HG02763 (cell line): ENCODE measurements at regions not wholly inside any gene's neighbourhood (a gene's known extent, or its start where the extent isn't known, plus 50 kb on each side); places are given as distances from the start of the nearest gene placed in this dataset.
"Not testable (repeated sequence)": the region's sequence is repeated elsewhere in the genome, so short reads cannot be mapped to it uniquely, and the experiment has no call there.

ENCODE experiments used
- ATAC-seq: cut with Tn5 transposase; IDR thresholded peaks from one replicate; pipeline ENCODE4 v1.9.1; 2021; ENCODE audit warnings: mild to moderate bottlenecking, moderate library complexity; ENCODE audit not compliant: unreplicated experiment

DNA sequence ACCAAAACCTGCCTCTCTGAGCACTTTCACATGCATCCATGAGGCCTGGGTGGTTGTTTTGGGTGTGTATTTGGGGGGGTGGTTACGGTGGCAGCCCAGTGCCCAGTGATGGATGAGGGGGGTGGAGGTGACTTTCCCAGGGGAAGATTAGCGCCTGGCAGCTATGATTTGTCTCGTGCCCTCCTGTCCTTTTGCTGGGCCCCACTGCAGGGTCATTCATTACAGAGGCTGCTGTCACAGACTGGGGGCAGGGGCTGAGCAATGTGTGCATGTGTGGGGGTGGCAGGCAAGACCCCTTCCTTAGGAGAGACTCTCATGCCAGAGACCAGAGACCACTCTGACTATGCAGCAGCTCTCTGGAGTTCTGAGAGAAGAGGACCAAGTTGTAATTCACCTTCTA, 93.7 kb downstream of the MRM1 start:
- no peak for ATAC-seq

DNA sequence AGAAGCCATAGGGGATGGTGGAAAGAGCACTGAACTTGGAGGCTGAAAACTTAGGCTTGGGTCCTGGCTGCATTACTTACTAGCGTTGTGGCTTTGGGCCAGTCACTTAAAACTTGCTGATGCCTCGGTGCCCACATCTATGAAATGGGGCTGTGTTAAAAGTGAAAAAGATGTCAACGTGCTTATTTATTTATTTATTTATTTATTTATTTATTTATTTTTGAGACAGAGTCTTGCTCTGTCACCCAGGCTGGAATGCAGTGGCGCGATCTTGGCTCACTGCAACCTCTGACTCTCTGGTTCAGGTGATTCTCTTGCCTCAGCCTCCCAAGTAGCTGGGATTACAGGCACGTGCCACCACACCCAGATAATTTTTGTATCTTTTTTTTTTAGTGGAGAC, 94.3 kb downstream of the MRM1 start:
- ATAC-seq, result not testable (repeated sequence)

DNA sequence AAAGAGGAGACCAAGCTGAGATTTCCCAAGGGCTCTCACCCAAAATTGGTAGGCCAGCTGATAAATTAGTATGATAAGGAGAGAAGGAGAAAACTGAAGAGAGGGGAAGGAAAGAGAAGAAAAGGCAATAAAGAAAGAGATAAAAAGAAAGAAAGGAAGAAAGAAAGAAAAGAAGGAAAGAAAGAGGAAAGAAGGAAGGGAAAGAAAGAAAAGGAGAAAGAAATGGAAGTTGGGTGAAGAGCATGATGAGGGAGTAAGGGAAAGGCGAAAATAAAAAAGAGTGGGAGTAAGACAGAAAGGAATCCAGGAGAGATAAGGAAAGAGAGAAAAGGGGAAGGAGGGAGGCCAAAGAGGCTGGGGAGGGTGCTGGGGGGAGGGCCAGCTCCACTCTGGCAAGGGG, 95.4 kb downstream of the MRM1 start:
- no peak for ATAC-seq

DNA sequence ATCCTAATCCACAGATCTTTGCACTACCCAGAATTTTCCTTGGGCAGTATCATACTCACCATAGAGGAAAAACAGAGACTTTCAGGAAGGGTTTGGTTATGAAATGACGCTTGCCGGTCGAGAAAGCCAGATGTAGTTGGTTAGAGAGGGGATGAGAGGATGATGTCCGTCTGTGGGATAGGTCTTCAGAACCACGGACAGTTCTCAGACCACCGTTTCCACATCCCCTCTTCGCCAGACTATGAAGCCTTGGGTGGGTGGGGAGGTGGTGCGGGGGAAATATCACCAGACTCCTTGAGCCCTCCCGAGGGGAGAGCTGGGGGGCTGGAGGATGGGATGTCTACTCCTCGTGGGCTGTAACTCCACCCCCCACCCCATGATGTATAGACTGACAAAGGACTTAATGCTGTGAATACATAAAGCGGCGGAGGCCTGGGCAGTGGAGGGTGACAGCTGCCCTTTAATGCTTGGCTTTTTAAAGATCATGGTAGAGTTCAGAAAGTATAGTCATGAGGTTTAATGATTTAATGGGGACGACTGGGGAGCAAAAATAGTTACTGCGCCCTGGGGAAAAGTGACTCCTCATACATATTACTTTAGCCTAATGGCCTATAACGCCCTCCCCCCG, 96.6 kb downstream of the MRM1 start:
- ATAC-seq, result no peak

DNA sequence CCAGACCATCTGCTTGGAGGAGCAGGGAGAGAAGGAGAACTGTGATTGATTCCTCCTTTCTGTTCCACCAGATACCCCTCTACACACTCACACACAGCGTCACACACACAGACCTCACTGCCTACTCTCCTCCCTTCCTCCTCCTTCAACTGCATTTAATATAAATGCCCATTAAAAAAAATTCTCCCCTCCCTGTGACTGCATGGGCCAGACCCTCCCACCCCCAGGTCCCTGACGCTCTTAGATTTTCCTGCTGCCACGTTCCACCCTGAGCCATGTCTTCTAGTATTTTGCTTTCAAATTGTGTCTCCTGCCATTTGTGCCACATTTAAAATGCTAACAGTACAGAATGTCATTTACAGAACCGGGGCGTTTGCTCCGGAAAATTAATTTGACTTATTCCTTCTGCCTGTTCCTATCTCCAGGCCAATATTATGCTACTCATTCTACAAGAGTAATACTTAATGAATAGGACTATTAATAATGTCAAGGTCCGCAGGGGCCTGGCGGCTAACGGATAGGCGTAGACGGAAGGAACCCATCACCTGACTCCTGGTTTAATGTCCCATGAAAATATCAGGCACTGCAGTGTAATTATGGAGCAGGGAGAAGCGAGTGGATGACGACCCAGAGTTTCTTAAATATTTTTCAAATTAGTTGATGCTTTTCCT, 100.2 kb downstream of the MRM1 start:
- no peak for ATAC-seq

DNA sequence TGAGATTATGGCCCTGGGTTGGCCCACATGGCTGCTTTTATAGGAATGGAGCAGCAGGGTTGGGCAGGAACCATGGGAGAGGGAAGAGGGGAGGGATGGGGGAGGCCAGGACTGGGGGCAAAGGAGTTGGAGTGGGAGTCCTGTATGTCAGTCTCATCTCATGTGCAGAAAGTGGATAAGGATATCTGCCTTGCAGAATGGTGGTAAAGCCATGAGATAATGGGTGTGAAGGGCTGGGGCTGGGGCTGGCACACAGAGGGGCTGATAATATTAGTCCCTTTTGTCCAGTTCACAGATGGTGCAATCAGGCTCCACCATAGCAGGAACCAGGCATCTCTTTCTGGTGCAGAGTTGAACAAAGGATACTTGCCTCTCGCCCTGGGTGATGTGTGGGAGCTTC, 101.3 kb downstream of the MRM1 start:
- no peak for ATAC-seq

DNA sequence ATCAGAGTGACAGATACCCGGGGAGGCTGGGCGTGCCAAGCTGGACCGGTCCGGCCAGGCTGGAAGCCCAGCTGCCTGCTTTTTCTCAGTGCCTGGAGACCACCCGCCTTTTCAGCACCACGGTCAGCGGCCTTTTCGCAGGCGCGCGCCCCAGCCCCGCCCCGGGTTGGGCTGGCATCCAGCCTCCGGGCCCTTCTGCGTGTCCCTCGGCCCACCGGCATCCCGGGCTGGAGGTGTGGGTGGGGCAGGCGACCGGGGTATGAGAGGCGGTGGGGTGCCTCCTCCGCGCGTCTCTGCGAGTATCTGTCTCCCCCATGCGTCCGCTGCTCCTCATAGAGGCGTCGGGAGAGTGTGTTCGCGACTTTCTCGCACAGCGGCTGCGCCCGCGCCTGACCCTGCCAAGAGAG, 102.5 kb downstream of the MRM1 start:
- ATAC-seq, result no peak

DNA sequence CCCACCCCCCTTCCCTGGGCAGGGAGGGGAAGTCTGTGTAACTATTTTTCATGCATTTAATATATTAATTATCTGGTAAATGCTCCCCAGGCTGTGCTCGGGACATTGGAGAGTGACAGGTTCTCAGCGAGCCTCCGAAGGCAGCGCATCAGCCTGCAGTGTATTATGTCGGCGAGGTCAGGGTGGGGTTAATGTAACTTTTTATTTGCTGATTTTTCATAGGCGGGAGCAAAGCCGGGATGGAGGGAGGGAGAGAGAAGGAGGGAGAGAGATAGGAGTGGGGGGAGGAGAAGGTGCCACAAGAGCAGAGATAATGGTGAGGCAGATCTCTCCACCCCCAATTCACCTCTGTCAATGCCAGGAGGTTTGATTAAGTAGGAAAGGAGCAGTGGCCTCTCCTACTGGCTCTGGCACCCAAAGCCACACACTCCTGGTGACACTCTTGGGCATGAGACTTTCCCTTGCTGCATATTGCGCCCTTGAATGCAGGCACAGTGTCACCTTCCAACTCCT, 104.0 kb downstream of the MRM1 start:
- ATAC-seq, result no peak

DNA sequence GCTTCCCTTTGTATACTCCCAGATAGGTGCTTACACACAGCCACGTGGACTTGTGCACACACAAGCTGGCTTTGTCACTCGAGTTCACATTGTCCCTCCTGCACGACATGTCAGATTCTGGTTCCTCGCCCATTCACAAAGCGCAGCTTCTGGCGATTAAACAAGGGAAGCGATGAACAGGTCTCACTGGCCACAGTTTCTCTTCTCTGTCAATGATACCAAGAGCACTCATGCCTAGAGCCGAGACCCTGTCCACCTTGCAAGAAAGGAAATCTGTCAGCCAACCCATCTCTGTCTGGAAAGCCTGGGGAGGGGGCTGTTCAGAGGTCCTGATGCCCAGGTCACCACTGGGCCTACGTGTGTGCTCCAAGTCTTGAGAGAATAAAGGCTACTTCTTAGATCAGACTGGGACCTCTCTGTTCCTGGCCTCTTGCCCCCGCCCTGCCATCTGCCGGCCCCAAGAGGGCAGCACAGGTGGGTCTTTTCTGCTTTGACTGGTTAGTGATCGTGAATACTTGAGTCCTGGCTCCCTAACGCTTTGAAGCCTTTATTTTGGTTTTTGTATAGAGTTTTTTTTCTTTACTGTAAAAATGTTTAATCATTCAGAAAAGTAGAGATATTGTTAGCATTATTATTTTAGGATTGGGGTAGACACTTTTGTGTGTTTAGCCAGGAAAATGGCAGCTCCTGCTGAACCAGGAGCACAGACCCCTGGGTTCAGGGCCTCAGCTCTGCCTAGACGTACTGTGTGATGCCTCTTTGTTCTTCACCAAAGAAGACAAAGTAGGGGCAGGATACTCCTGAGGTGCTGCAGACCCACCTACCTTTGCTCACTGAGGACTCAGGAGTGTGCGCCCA, 104.7 kb downstream of the MRM1 start:
- no peak for ATAC-seq

DNA sequence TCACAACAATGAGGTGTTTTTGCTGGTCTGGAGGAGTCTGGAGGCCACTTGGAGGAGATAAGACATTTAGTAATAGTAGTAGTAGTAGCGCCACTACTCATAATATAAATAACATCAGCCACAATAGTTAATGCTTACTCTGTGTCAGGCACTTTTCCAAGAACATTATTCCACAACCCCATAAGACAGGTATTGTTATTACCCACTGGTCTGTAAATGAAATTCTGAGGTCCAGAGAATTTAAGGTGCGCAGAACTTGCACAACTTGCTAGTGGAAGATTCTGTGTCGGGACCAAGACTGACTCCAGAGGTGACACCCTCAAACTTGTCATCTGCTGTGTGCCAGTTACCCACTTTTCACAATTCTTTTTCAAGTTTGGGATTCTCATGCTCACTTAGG, 106.5 kb downstream of the MRM1 start:
- ATAC-seq, result no peak

DNA sequence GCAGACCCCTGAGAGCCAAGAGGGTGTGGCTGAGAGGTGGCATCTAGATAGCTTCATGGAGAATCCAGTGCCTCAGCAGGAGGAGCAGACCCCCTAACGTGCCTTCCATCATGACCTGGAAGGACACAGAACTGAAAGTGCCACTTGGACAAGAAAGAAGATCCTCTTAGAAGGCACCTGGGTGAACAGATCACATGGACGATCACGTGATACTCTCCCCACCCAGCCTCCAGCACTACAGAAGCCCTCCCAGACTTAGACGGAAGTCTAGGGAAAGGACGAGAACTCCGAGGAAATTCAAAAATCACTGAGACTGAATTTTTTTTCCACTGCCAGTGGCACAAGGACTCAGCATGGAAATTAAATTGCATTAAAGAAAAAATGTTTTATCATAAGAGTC, 113.4 kb downstream of the MRM1 start:
- no peak for ATAC-seq

DNA sequence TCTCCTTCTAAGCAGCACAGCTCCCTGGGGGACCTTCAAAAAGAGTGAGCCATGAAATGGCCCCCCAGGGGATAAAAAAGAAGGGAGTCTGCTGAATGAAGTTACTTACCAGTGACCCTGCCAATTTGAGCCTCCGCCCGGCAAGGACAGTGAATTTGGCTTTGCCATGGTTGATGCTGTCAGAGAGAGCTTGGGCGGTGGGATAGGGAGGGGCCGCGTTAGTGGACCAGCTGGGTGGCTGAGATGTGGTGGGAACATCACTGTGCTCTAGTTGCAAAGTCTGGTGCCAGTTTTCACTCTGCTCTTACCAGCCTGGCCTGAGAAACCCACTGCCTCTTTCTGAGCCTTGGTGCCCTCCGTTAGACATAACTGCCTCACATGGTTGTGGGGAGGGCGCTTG, 114.6 kb downstream of the MRM1 start:
- no peak for ATAC-seq

DNA sequence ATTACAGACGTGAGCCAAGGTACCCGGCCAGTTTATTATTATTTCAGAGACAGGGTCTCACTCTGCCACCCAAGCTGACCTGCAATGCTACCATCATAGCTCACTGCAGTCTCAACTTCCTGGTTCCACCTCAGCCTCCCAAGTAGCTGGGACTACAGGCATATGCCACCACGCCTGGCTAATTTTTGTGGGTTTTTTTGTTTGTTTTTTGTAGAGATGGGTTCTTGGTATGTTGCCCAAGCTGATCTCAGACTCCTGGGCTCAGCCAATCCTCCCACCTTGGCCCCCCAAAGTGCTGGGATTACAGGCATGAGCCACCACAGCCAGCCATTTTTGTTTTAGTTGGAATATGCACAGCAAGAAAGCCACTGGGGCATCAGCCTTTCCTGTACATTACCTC, 115.7 kb downstream of the MRM1 start:
- ATAC-seq, result no peak

DNA sequence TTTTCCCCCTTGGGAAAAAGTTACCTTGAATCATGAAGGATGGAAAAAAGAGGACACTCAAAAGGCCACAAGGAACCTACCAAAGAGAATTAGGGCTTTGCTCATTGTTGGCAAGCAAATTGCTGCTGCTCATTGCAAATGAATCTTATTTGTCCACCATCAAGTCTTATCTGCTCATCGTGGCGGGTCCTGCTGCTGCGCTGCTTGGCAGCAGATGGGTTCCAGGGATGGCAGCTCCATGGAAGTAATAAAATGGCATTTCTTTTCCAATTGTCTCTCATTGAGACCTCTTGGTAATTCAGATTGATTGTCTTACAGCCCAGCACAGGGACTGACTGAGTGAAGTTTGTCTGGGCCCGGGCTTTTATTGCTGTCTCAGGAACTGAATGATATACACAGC, 118.7 kb downstream of the MRM1 start:
- no peak for ATAC-seq

DNA sequence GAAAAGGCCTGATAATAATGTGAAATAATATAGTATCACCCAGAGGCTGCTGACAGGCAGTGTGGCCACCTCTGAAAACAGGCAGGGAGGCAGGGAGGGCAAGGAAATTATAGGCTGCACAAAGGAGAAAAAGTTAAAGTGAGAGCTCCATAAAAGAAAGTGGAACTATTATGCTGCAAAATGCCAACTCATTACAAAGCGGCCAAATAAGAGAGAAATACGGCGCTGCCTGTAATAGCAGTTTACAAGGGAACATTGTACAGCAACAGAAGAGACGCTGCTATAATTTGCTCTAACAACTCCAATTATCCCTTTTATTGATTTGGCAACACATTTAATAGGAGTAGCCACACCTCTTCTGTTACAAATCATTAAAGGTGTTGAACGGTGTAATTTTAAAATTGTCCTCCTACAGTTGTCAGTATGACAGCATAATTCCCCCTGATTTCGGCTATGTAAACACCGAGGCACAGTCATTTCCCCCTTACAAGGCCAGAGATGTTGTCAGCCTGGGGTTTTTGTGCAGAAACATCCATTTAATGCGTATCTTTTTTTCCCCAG, 120.3 kb downstream of the MRM1 start:
- ATAC-seq, result no peak

DNA sequence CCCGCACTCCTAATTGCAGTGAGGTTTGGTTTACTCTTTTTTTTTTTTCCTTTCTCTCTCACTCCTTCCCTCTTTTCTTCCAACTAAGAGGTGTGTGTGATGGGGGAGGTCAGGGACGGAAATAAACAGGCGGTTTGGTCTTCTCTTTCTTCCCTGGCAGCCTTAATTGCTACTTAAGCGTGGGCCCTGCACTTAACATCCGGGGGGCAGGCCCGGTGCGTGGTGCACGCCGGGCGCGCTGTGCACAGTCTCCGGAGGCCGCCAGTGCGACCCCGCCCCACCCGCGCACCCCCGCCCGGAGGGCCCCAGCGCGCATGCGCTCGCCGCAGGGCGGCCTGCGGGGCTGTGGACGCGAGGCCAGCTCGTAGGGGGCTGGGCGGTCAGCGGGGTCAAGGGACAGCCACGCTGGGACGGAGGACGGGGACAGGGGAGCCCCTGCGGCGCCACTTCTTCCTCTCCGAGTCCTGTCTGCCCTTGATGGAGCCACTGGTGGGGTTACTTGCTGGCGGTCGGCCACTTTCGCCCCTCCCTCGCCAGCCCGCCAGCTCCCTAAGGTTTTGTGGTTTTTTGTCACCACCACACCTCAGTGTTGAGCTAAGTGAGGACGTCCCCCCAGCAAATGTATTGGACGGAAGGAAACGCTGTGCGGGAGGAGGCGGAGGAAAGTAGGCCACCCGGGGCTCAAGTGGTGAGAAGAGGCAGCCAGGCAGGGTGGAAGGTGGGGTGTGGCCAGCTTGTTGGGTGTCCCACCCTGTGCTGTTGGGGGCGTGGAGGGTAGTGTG, 120.9 kb downstream of the MRM1 start:
- peak; percentile 72 for ATAC-seq

DNA sequence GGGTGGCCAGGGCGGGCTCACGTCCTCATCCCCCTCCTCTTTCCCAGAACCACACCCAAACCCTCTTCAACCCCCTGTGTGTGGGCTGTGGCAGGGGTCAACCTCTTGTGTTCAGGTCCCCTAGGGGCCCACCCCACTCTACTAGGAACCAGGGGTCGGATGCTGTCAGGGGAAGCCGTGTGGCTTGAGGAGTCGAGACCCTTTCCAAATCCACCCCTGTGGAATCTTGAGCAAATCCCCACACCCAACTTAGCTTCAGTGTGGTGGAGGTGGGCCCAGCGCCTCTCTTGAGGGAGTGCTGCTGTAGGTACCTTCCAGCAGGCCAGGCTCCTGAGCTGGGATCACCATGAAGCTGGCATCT, 121.5 kb downstream of the MRM1 start:
- ATAC-seq, result no peak

DNA sequence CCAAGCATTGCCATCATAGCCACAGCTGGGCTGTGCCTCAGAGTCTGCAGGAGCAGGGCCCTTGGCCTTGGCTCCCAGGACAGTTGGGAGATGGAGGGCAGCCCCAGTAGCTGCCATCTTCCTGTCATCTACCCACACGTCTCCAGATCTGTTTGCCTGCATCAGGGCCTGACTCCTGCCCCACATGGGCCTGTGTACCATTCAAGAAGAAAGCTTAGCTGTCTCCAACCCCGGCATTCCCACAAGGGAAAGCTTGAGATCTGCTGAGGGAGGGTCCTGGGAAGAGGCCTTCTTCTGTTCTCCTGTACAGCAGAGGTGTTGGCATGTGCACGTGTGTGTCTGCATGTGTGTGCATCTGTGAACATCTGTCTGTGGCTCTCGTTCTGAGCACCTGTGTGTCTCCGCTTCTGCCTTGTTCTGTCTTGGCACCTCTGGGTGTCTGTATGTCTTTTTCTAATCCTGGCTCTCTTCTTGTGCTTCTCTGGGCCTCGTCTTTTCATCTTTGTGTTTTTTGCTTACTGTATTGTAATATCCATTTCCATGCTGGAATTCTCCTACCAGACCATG, 122.2 kb downstream of the MRM1 start:
- ATAC-seq, result no peak

DNA sequence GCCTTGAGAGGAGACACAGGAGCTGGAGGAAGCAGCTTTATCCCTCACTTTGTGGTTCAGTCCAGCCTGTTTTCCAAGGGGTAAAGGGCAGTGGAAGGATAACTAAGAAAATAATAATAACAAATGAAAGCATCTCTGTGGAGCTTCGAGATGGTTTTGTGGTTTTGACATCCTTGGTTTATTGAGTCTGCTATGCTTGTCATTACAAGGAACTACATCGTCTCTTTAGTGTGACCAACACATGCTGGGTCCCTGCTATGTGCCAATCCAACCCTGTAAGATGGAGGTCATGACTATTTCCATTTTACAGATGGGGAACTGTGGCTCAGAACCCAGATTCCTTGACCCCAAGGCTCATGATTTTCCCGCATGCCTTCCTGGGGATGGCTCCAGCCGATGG, 124.8 kb downstream of the MRM1 start:
- ATAC-seq, result no peak

DNA sequence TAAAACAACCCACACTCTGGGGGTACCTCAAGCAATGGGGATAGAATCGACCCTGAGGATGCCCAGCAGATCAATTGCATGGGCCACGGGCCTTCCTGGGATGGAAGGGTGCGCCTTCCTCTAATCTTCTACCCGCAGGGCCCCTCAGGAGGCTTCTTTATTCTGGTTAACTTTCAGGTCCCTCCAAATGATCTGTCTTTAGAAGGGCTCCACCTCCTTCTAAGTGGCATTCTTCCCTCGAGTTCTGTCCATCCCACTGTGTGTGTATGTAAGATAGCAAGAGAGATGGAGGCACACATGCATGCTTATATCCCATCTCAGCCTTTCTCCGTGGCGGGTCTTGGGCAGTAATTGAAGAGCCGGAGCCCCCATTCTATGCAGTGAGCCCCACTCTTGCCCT, 125.7 kb downstream of the MRM1 start:
- no peak for ATAC-seq

DNA sequence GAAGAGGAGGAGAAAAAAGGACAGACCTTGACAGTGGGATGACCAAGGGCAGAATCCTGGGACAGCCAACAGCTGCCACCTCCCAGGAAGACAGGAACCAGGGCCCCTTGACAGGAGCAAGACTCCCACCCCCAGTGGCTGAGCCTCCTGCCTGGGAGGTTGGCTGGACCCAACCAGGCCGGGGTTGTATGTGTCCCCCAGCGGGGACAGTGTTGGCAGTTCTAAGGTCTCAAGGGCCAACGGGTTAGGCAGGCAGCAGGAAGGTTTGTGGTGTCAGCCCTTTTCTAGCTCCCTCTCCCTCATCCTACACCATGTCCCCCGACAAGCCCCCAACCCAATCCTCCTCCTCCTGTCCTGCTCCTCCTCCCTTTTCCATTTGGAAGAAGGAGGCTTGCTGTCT, 126.2 kb downstream of the MRM1 start:
- ATAC-seq, result no peak
